ENCODE measurements at regions not wholly inside any gene's neighbourhood (a gene's known extent, or its start where the extent isn't known, plus 50 kb on each side); places are given as distances from the start of the nearest gene placed in this dataset.
"Not testable (repeated sequence)": the region's sequence is repeated elsewhere in the genome, so short reads cannot be mapped to it uniquely, and the experiment has no call there.

- TF ChIP-seq REST (IDR thresholded peaks at IDR 0.05; ENCODE audit: low read depth, low read length) (no peak), TCF3 (IDR thresholded peaks at IDR 0.05; ENCODE audit: borderline replicate concordance, insufficient read depth, low read depth, low read length) (no peak), ZBTB11 (CRISPR knock-in tag; IDR thresholded peaks at IDR 0.05) (no peak), CHD2 (IDR thresholded peaks at IDR 0.05; ENCODE audit: borderline replicate concordance, low read depth, low read length) (no peak)
Observed at GRCh38 chr4:181897935-181898334, 345.3 kb upstream of the TENM3 start (continued).

DNA sequence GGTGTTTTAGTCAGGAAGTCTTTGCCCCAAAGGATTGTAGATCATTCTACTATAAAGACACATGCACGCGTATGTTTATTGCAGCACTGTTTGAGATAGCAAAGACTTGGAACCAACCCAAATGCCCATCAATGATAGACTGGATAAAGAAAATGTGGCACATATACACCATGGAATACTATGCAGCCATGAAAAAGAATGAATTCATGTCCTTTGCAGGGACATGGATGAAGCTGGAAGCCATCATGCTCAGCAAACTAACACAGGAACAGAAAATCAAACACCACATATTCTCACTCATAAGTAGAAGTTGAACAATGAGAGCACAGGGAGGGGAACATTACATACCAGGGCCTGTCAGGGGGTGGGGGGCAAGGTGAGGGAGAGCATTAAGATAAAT is 340.8 kb upstream of the TENM3 start:
- RAD21 ChIA-PET (ENCODE audit: unreplicated experiment); CTCF ChIA-PET; H3K4me2 ChIP-seq (ENCODE audit: control insufficient read depth, insufficient read depth); BruUV-seq (replicated peaks); H3K4me3 ChIP-seq; in situ Hi-C loops (cut with MboI); H3K36me3 ChIP-seq (ENCODE audit: control insufficient read depth in 2 of 2, insufficient read depth in 2 of 2, low read length in 1 of 2); SMC1A ChIA-PET (ENCODE audit: uncharacterized antibody, unreplicated experiment); intact Hi-C loops (cut with micrococcal nuclease; ENCODE audit: unreplicated experiment); H4K20me1 ChIP-seq (ENCODE audit: control insufficient read depth, insufficient read depth); DNase-seq (ENCODE audit: low read depth, low spot score); FAIRE-seq; H2AFZ ChIP-seq (ENCODE audit: control insufficient read depth, low read depth, low read length); H3K9ac ChIP-seq (ENCODE audit: control insufficient read depth, insufficient read depth, low read length); POLR2A ChIA-PET; H3K4me1 ChIP-seq (ENCODE audit: control insufficient read depth, insufficient read depth, low read length); H3K9me3 ChIP-seq (replicated peaks; ENCODE audit: control insufficient read depth, insufficient read depth, low read length); H3K27me3 ChIP-seq (replicated peaks in 1 of 2; ENCODE audit: control insufficient read depth in 2 of 2, insufficient read depth in 2 of 2, low read length in 1 of 2); ATAC-seq; H3K27ac ChIP-seq (ENCODE audit: control insufficient read depth, insufficient read depth); H3K79me2 ChIP-seq (ENCODE audit: control insufficient read depth, insufficient read depth, low read length): not testable (repeated sequence)
- WGBS (ENCODE audit: insufficient coverage, insufficient replicate concordance, low lambda C conversion rate, missing lambda C conversion rate) = 94% methylated on average over 2 of the region's 2 CpGs

Data from GM12878 (cell line).